Fibroblast of lung (primary cell): ENCODE measurements at regions not wholly inside any gene's neighbourhood (a gene's known extent, or its start where the extent isn't known, plus 50 kb on each side); places are given as distances from the start of the nearest gene placed in this dataset.

Experiments used
- DNase-seq, 2 donors: peaks; one replicate each; pipeline versions ENCODE4 v3.0.0 to v3.0.0-alpha.2; 2010; ENCODE audit warnings: low read depth in 2 of 2
- H2AFZ ChIP-seq: 2 replicates; pipeline ENCODE4 v1.5.1; 2012; ENCODE audit warnings: low read length, control low read depth, inconsistent platforms
- H3K27ac ChIP-seq: 2 replicates; pipeline ENCODE4 v1.5.1; 2011; ENCODE audit warnings: low read length, control low read depth; ENCODE audit not compliant: insufficient read depth
- H3K27me3 ChIP-seq: 2 replicates; pipeline ENCODE4 v1.5.1; 2011; ENCODE audit warnings: mild to moderate bottlenecking, low read length; ENCODE audit not compliant: control insufficient read depth, insufficient read depth
- H3K36me3 ChIP-seq: 2 replicates; pipeline ENCODE4 v1.5.1; 2011; ENCODE audit warnings: low read length; ENCODE audit not compliant: control insufficient read depth, insufficient read depth
- H3K4me1 ChIP-seq: 2 replicates; pipeline ENCODE4 v1.5.1; 2011; ENCODE audit warnings: low read length; ENCODE audit not compliant: control insufficient read depth, insufficient read depth; ENCODE audit errors: extremely low read depth
- H3K4me2 ChIP-seq: 2 replicates; pipeline ENCODE4 v1.5.1; 2011; ENCODE audit warnings: low read length, control low read depth; ENCODE audit not compliant: insufficient read depth; ENCODE audit errors: extremely low read depth
- H3K4me3 ChIP-seq, 4 experiments: fragments of 200-600 bp in 1 of 4; sonication (generic) in 1 of 4; replicated peaks in 1 of 4; 2 replicates each; pipeline ENCODE4 v1.5.1; 2011 to 2016; ENCODE audit warnings: low read length in 4 of 4, low read depth in 3 of 4, mild to moderate bottlenecking in 3 of 4, control low read depth in 2 of 4, inconsistent platforms in 1 of 4, mixed read lengths in 1 of 4; ENCODE audit not compliant: insufficient read depth in 1 of 4; ENCODE audit errors: control extremely low read depth in 1 of 4
- H3K79me2 ChIP-seq: 2 replicates; pipeline ENCODE4 v1.5.1; 2012; ENCODE audit warnings: mild to moderate bottlenecking, low read length, inconsistent platforms; ENCODE audit not compliant: control insufficient read depth, insufficient read depth
- H3K9ac ChIP-seq: 2 replicates; pipeline ENCODE4 v1.5.1; 2011; ENCODE audit warnings: mild to moderate bottlenecking, low read length, control low read depth; ENCODE audit not compliant: insufficient read depth
- H3K9me3 ChIP-seq: 2 replicates; pipeline ENCODE4 v1.5.1; 2012; ENCODE audit warnings: low read depth, low read length; ENCODE audit not compliant: control insufficient read depth, insufficient read depth
- H4K20me1 ChIP-seq: 2 replicates; pipeline ENCODE4 v1.5.1; 2011; ENCODE audit warnings: low read length; ENCODE audit not compliant: control insufficient read depth, insufficient read depth; ENCODE audit errors: extremely low read depth
- EZH2 ChIP-seq: IDR thresholded peaks from 2 replicates; pipeline ENCODE4 v1.5.1; 2012; ENCODE audit warnings: low read length, control low read depth, mild to moderate bottlenecking; ENCODE audit errors: missing control alignments
- TF ChIP-seq, protein P1 (sequence below), 2 donors: IDR thresholded peaks in 1 of 2; conservative IDR thresholded peaks in 1 of 2; 1 replicate in 1 of 2; 2 replicates in 1 of 2; pipeline ENCODE4 v1.5.1; 2011 to 2012; ENCODE audit warnings: low read length in 2 of 2, control low read depth in 1 of 2, inconsistent platforms in 1 of 2, low read depth in 1 of 2, mild to moderate bottlenecking in 1 of 2

DNA sequence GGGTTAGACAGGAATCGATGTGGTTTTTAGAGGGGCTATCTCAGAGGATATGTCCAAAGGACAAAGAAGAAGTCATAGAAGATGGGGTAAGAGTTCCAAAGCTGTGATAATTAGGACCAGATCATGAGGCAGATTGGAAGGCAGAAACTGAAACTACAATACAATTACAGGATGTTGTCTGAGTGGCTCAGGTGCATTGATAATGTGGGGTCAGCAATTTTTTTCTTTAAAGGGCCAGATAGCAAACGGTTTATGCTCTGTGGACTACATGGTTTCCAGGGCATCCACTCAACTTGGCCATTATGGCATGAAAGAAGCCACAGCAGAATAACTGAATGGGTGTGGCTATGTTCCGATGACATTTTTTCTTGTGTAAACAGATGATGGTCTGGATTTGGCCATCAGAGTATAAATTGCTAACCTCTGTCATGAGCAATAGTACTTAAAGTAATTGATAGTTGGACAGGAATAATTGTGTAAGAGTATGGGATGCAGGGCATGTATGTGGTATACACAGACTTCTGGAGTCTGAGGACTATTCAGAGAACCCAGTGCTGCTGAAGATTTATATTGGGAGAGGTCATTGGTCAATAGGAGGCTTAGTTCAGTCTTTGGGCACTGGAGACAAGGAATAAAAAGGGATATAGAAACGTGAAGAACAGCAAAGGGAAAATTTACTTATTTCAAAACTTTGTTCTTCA, 198.4 kb upstream of the ADGRL4 start:
- Histone ChIP-seq H3K79me2 (no peaks in the 10 kb centered on the region), H3K27me3 (no peaks in the 10 kb centered on the region), H3K36me3 (no peaks in the 10 kb centered on the region), H3K27ac (no peak overlapping the region), H3K4me3 (no peak overlapping the region), H3K4me1 (no peaks in the 10 kb centered on the region), H4K20me1 (no peaks in the 10 kb centered on the region), H3K4me2 (no peak overlapping the region), H2AFZ (no peak overlapping the region), H3K9ac (no peak overlapping the region), H3K9me3 (no peaks in the 10 kb centered on the region)
- TF ChIP-seq EZH2: no peak
- TF ChIP-seq, protein P1, sequence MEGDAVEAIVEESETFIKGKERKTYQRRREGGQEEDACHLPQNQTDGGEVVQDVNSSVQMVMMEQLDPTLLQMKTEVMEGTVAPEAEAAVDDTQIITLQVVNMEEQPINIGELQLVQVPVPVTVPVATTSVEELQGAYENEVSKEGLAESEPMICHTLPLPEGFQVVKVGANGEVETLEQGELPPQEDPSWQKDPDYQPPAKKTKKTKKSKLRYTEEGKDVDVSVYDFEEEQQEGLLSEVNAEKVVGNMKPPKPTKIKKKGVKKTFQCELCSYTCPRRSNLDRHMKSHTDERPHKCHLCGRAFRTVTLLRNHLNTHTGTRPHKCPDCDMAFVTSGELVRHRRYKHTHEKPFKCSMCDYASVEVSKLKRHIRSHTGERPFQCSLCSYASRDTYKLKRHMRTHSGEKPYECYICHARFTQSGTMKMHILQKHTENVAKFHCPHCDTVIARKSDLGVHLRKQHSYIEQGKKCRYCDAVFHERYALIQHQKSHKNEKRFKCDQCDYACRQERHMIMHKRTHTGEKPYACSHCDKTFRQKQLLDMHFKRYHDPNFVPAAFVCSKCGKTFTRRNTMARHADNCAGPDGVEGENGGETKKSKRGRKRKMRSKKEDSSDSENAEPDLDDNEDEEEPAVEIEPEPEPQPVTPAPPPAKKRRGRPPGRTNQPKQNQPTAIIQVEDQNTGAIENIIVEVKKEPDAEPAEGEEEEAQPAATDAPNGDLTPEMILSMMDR (conservative IDR thresholded peaks at IDR 0.05 in 1 of 2, IDR thresholded peaks at IDR 0.05 in 1 of 2; ENCODE audit: low read depth in 1 of 2, low read length in 2 of 2): no peak
- DNase-seq: peak in 1 of 2 donors; percentile 31

DNA sequence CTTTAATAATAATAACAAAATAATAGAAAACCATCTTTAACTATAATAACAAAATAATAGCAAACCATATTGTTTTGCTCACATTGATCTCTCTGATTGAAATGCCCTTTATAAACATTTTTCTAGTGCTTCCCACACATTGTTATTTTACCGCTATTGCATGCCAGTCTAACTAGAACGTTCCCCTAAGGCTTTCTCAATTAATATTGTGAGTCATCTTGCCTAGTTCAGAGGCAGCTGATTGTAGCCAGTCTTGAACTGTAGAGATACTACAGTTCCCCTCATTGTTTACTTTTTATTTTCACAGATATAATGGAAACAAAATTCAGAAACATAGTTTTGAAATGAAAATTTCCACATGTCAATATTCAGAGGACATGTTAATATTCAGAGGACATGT, 192.3 kb upstream of the ADGRL4 start:
- no peak overlapping the region for H3K9ac ChIP-seq
- no peaks in the 10 kb centered on the region for H3K79me2 ChIP-seq
- H2AFZ ChIP-seq: no peak overlapping the region
- H3K4me2 ChIP-seq: no peak overlapping the region
- no peaks in the 10 kb centered on the region for H3K36me3 ChIP-seq
- H3K4me1 ChIP-seq: no peaks in the 10 kb centered on the region
- no peaks in the 10 kb centered on the region for H3K27me3 ChIP-seq
- no peak for TF ChIP-seq EZH2
- TF ChIP-seq, protein P1 (conservative IDR thresholded peaks at IDR 0.05 in 1 of 2, IDR thresholded peaks at IDR 0.05 in 1 of 2; ENCODE audit: low read depth in 1 of 2, low read length in 2 of 2): no peak
- H3K9me3 ChIP-seq: no peaks in the 10 kb centered on the region
- no peak overlapping the region for H3K27ac ChIP-seq
- DNase-seq: peak; percentile 61 to 72
- no peaks in the 10 kb centered on the region for H4K20me1 ChIP-seq
- H3K4me3 ChIP-seq: no peak overlapping the region

- H2AFZ ChIP-seq: no peak overlapping the region
Observed at GRCh38 chr1:79197421-79197820, 190.9 kb upstream of the ADGRL4 start.

More at GRCh38 chr1:79197421-79197820, 190.9 kb upstream of the ADGRL4 start:
- no peak overlapping the region for H3K27ac ChIP-seq
- H3K4me3 ChIP-seq: no peak overlapping the region
- H3K79me2 ChIP-seq: no peaks in the 10 kb centered on the region
- H4K20me1 ChIP-seq: no peaks in the 10 kb centered on the region
- no peak overlapping the region for H3K9ac ChIP-seq
- TF ChIP-seq, protein P1 (conservative IDR thresholded peaks at IDR 0.05 in 1 of 2, IDR thresholded peaks at IDR 0.05 in 1 of 2; ENCODE audit: low read depth in 1 of 2, low read length in 2 of 2): peak; percentile 22 to 29
- no peak for TF ChIP-seq EZH2
- no peaks in the 10 kb centered on the region for H3K36me3 ChIP-seq
- no peaks in the 10 kb centered on the region for H3K9me3 ChIP-seq
- H3K4me1 ChIP-seq: peaks cover 5% of the 10 kb centered on the region
- no peak overlapping the region for H3K4me2 ChIP-seq
- DNase-seq: peak; percentile 12 to 52
- no peaks in the 10 kb centered on the region for H3K27me3 ChIP-seq
